OCI-LY7 (cell line): ENCODE measurements at regions not wholly inside any gene's neighbourhood (a gene's known extent, or its start where the extent isn't known, plus 50 kb on each side); places are given as distances from the start of the nearest gene placed in this dataset.

Experiments used
- CTCF ChIP-seq: fragments of 200-600 bp; sonication (generic); conservative IDR thresholded peaks from 2 replicates; pipeline ENCODE4 v1.5.1; 2014; ENCODE audit warnings: mild to moderate bottlenecking, antibody characterized with exemption, low read length, moderate library complexity, mixed read lengths
- EZH2phosphoT487 ChIP-seq: fragments of 200-600 bp; sonication (generic); IDR thresholded peaks from 2 replicates; pipeline ENCODE4 v1.6.1; 2018; ENCODE audit warnings: low read depth, borderline replicate concordance, mild to moderate bottlenecking, mixed run types, antibody characterized with exemption, low read length, moderate library complexity, mixed read lengths

GRCh38 chr10:26367771-26368170, 70.4 kb upstream of the APBB1IP start:
- TF ChIP-seq CTCF (no peak), EZH2phosphoT487 (no peak)
